ENCODE measurements at regions not wholly inside any gene's neighbourhood (a gene's known extent, or its start where the extent isn't known, plus 50 kb on each side); places are given as distances from the start of the nearest gene placed in this dataset.

- H3F3A ChIP-seq (ENCODE audit: insufficient read depth): no peaks in the 10 kb centered on the region
- no peaks in the 10 kb centered on the region for H3K9me3 ChIP-seq (ENCODE audit: low read depth)
Observed at GRCh38 chr14:97100306-97100705, 303.1 kb downstream of the VRK1 start.

GRCh38 chr14:97101561-97101960, 304.4 kb downstream of the VRK1 start:
- Histone ChIP-seq H3K27me3 (replicated peaks; ENCODE audit: insufficient read depth) (no peaks in the 10 kb centered on the region), H3F3A (ENCODE audit: insufficient read depth) (no peaks in the 10 kb centered on the region), H3K9ac (no peak overlapping the region), H3K4me2 (ENCODE audit: unreplicated experiment) (no peak overlapping the region), H4K20me1 (ENCODE audit: insufficient read depth) (no peaks in the 10 kb centered on the region), H3K9me3 (ENCODE audit: low read depth) (no peaks in the 10 kb centered on the region), H3K79me2 (ENCODE audit: insufficient read depth) (no peaks in the 10 kb centered on the region), H3K4me1 (ENCODE audit: insufficient read depth) (no peaks in the 10 kb centered on the region), H3K27ac (no peak overlapping the region), H3K36me3 (ENCODE audit: low read depth) (no peaks in the 10 kb centered on the region), H2AFZ (no peak overlapping the region), H3K4me3 (no peak overlapping the region), H3K9me2 (ENCODE audit: insufficient read depth) (no peaks in the 10 kb centered on the region)
- TF ChIP-seq EZH2 (IDR thresholded peaks at IDR 0.05; ENCODE audit: insufficient read depth, poor library complexity, severe bottlenecking) (no peak), EZH2phosphoT487 (IDR thresholded peaks at IDR 0.05; ENCODE audit: insufficient read depth, low read depth) (no peak)
- 45% methylated on average over 8 of the region's 8 CpGs for WGBS, 2 experiments (ENCODE audit: low coverage in 1 of 2, low lambda C conversion rate in 2 of 2, missing lambda C conversion rate in 2 of 2)
- DNase-seq: no peak
- in situ Hi-C loops (cut with MboI): no loop called here

More at GRCh38 chr14:97100306-97100705, 303.1 kb downstream of the VRK1 start:
- H3K4me1 ChIP-seq (ENCODE audit: insufficient read depth): no peaks in the 10 kb centered on the region
- H3K36me3 ChIP-seq (ENCODE audit: low read depth): no peaks in the 10 kb centered on the region
- H3K27me3 ChIP-seq (replicated peaks; ENCODE audit: insufficient read depth): no peaks in the 10 kb centered on the region
- no peak overlapping the region for H3K9ac ChIP-seq
- no peak overlapping the region for H2AFZ ChIP-seq
- 24 to 29% methylated on average over 2 of the region's 2 CpGs for WGBS, 2 experiments (ENCODE audit: low coverage in 1 of 2, low lambda C conversion rate in 2 of 2, missing lambda C conversion rate in 2 of 2)
- no peaks in the 10 kb centered on the region for H3K9me2 ChIP-seq (ENCODE audit: insufficient read depth)
- DNase-seq: no peak
- no peaks in the 10 kb centered on the region for H4K20me1 ChIP-seq (ENCODE audit: insufficient read depth)
- H3K79me2 ChIP-seq (ENCODE audit: insufficient read depth): no peaks in the 10 kb centered on the region
- no peak overlapping the region for H3K4me2 ChIP-seq (ENCODE audit: unreplicated experiment)
- TF ChIP-seq EZH2phosphoT487 (IDR thresholded peaks at IDR 0.05; ENCODE audit: insufficient read depth, low read depth) (no peak), EZH2 (IDR thresholded peaks at IDR 0.05; ENCODE audit: insufficient read depth, poor library complexity, severe bottlenecking) (no peak)
- H3K27ac ChIP-seq: no peak overlapping the region
- H3K4me3 ChIP-seq: no peak overlapping the region
- in situ Hi-C loops (cut with MboI): no loop called here

GRCh38 chr14:97104029-97104428, 306.8 kb downstream of the VRK1 start:
- H3K27ac ChIP-seq: no peak overlapping the region
- no peak for DNase-seq
- no peaks in the 10 kb centered on the region for H3F3A ChIP-seq (ENCODE audit: insufficient read depth)
- TF ChIP-seq EZH2phosphoT487 (IDR thresholded peaks at IDR 0.05; ENCODE audit: insufficient read depth, low read depth): no peak
- H3K36me3 ChIP-seq (ENCODE audit: low read depth): no peaks in the 10 kb centered on the region
- H3K27me3 ChIP-seq (replicated peaks; ENCODE audit: insufficient read depth): no peaks in the 10 kb centered on the region
- H4K20me1 ChIP-seq (ENCODE audit: insufficient read depth): no peaks in the 10 kb centered on the region
- no peak overlapping the region for H2AFZ ChIP-seq
- H3K4me3 ChIP-seq: no peak overlapping the region
- no peak overlapping the region for H3K4me2 ChIP-seq (ENCODE audit: unreplicated experiment)
- H3K79me2 ChIP-seq (ENCODE audit: insufficient read depth): no peaks in the 10 kb centered on the region
- no peaks in the 10 kb centered on the region for H3K9me2 ChIP-seq (ENCODE audit: insufficient read depth)
- in situ Hi-C loops (cut with MboI): no loop called here
- no peak overlapping the region for H3K9ac ChIP-seq
- 38 to 48% methylated on average over 4 of the region's 4 CpGs for WGBS, 2 experiments (ENCODE audit: low coverage in 1 of 2, low lambda C conversion rate in 2 of 2, missing lambda C conversion rate in 2 of 2)
- no peaks in the 10 kb centered on the region for H3K9me3 ChIP-seq (ENCODE audit: low read depth)
- no peaks in the 10 kb centered on the region for H3K4me1 ChIP-seq (ENCODE audit: insufficient read depth)

GRCh38 chr14:97106166-97106565, 309.0 kb downstream of the VRK1 start:
- DNase-seq: no peak
- no peaks in the 10 kb centered on the region for H3K9me3 ChIP-seq (ENCODE audit: low read depth)
- H3K27ac ChIP-seq: no peak overlapping the region
- H4K20me1 ChIP-seq (ENCODE audit: insufficient read depth): no peaks in the 10 kb centered on the region
- in situ Hi-C loops (cut with MboI): no loop called here
- no peaks in the 10 kb centered on the region for H3K4me1 ChIP-seq (ENCODE audit: insufficient read depth)
- no peaks in the 10 kb centered on the region for H3F3A ChIP-seq (ENCODE audit: insufficient read depth)
- TF ChIP-seq EZH2phosphoT487 (IDR thresholded peaks at IDR 0.05; ENCODE audit: insufficient read depth, low read depth): no peak
- TF ChIP-seq EZH2 (IDR thresholded peaks at IDR 0.05; ENCODE audit: insufficient read depth, poor library complexity, severe bottlenecking): no peak
- no peak overlapping the region for H3K4me3 ChIP-seq
- no peaks in the 10 kb centered on the region for H3K79me2 ChIP-seq (ENCODE audit: insufficient read depth)
- 56 to 64% methylated on average over 5 of the region's 5 CpGs for WGBS, 2 experiments (ENCODE audit: low coverage in 1 of 2, low lambda C conversion rate in 2 of 2, missing lambda C conversion rate in 2 of 2)
- H3K27me3 ChIP-seq (replicated peaks; ENCODE audit: insufficient read depth): no peaks in the 10 kb centered on the region
- no peak overlapping the region for H3K9ac ChIP-seq
- no peak overlapping the region for H3K4me2 ChIP-seq (ENCODE audit: unreplicated experiment)
- no peaks in the 10 kb centered on the region for H3K36me3 ChIP-seq (ENCODE audit: low read depth)
- no peak overlapping the region for H2AFZ ChIP-seq
- H3K9me2 ChIP-seq (ENCODE audit: insufficient read depth): no peaks in the 10 kb centered on the region

- H3K9ac ChIP-seq: no peak overlapping the region
- no peaks in the 10 kb centered on the region for H3K36me3 ChIP-seq (ENCODE audit: low read depth)
- no peaks in the 10 kb centered on the region for H3K9me2 ChIP-seq (ENCODE audit: insufficient read depth)
- H3K4me3 ChIP-seq: no peak overlapping the region
- in situ Hi-C loops (cut with MboI): no loop called here
- no peaks in the 10 kb centered on the region for H4K20me1 ChIP-seq (ENCODE audit: insufficient read depth)
- no peak overlapping the region for H3K4me2 ChIP-seq (ENCODE audit: unreplicated experiment)
- no peaks in the 10 kb centered on the region for H3K9me3 ChIP-seq (ENCODE audit: low read depth)
- 22 to 39% methylated on average over 10 of the region's 10 CpGs for WGBS, 2 experiments (ENCODE audit: low coverage in 1 of 2, low lambda C conversion rate in 2 of 2, missing lambda C conversion rate in 2 of 2)
- H2AFZ ChIP-seq: no peak overlapping the region
- no peaks in the 10 kb centered on the region for H3K4me1 ChIP-seq (ENCODE audit: insufficient read depth)
- H3K27ac ChIP-seq: no peak overlapping the region
- no peaks in the 10 kb centered on the region for H3F3A ChIP-seq (ENCODE audit: insufficient read depth)
- H3K79me2 ChIP-seq (ENCODE audit: insufficient read depth): no peaks in the 10 kb centered on the region
- H3K27me3 ChIP-seq (replicated peaks; ENCODE audit: insufficient read depth): no peaks in the 10 kb centered on the region
- no peak for DNase-seq
- TF ChIP-seq EZH2 (IDR thresholded peaks at IDR 0.05; ENCODE audit: insufficient read depth, poor library complexity, severe bottlenecking): no peak
- TF ChIP-seq EZH2phosphoT487 (IDR thresholded peaks at IDR 0.05; ENCODE audit: insufficient read depth, low read depth): no peak
Observed at GRCh38 chr14:97106609-97107008, 309.4 kb downstream of the VRK1 start.

All from GM23248 (cell line).